GM20431 (cell line): ENCODE measurements at regions not wholly inside any gene's neighbourhood (a gene's known extent, or its start where the extent isn't known, plus 50 kb on each side); places are given as distances from the start of the nearest gene placed in this dataset.
"Not testable (repeated sequence)": the region's sequence is repeated elsewhere in the genome, so short reads cannot be mapped to it uniquely, and the experiment has no call there.

Experiments used
- in situ Hi-C: fragments of 300-500 bp; cut with MseI, MboI; formaldehyde crosslinking; loops from one replicate; pipeline ENCODE4 v1.15.0; 2020; ENCODE audit warnings: low sequenced_read_pairs; ENCODE audit not compliant: unreplicated experiment

GRCh38 chr1:38489844-38490270, 369.7 kb downstream of the RRAGC start:
- in situ Hi-C loops, result no loop called here

- in situ Hi-C loops, result no loop called here
Measured at GRCh38 chr1:38488162-38488898, 371.2 kb downstream of the RRAGC start.

- in situ Hi-C loops, result no loop called here
Measured at GRCh38 chr1:38487396-38487795, 372.2 kb downstream of the RRAGC start.

- in situ Hi-C loops, result no loop called here
Measured at GRCh38 chr1:38486085-38486484, 373.5 kb downstream of the RRAGC start.

GRCh38 chr1:38481871-38482826, 377.4 kb downstream of the RRAGC start:
- in situ Hi-C loops, result no loop called here

- in situ Hi-C loops, result not testable (repeated sequence)
Measured at GRCh38 chr1:38479662-38480061, 379.9 kb downstream of the RRAGC start.

- in situ Hi-C loops, result no loop called here
Measured at GRCh38 chr1:38477811-38478210, 381.8 kb downstream of the RRAGC start.

- in situ Hi-C loops, result no loop called here
Measured at GRCh38 chr1:38476850-38477178, 382.8 kb downstream of the RRAGC start.

- in situ Hi-C loops, result no loop called here
Measured at GRCh38 chr1:38476111-38476849, 383.3 kb downstream of the RRAGC start.

- in situ Hi-C loops, result no loop called here
Measured at GRCh38 chr1:38475624-38476005, 384.0 kb downstream of the RRAGC start.

GRCh38 chr1:38474738-38475623, 384.6 kb downstream of the RRAGC start:
- in situ Hi-C loops, result no loop called here

- in situ Hi-C loops, result no loop called here
Measured at GRCh38 chr1:38466487-38466886, 393.1 kb downstream of the RRAGC start.

GRCh38 chr1:38465460-38465859, 394.1 kb downstream of the RRAGC start:
- in situ Hi-C loops, result no loop called here

- in situ Hi-C loops, result no loop called here
Measured at GRCh38 chr1:38464071-38464661, 395.4 kb downstream of the RRAGC start.

GRCh38 chr1:38463074-38463473, 396.5 kb downstream of the RRAGC start:
- in situ Hi-C loops, result no loop called here

GRCh38 chr1:38456531-38456876, 403.1 kb downstream of the RRAGC start:
- in situ Hi-C loops, result no loop called here

GRCh38 chr1:38455829-38456530, 403.6 kb downstream of the RRAGC start:
- in situ Hi-C loops, result no loop called here

GRCh38 chr1:38454749-38455441, 404.7 kb downstream of the RRAGC start:
- in situ Hi-C loops, result no loop called here
